GM23338 (cell line): ENCODE measurements at regions not wholly inside any gene's neighbourhood (a gene's known extent, or its start where the extent isn't known, plus 50 kb on each side); places are given as distances from the start of the nearest gene placed in this dataset.
"Not testable (repeated sequence)": the region's sequence is repeated elsewhere in the genome, so short reads cannot be mapped to it uniquely, and the experiment has no call there.

Experiments
- ATAC-seq: fragments of 200-7000 bp; cut with Tn5 transposase; 3 replicates; pipeline ENCODE4 v1.9.1; 2020
- DNase-seq: peaks from one replicate; pipeline ENCODE4 v3.0.0-alpha.2; 2015; ENCODE audit warnings: low spot score
- H2AFZ ChIP-seq: fragments of 200-600 bp; sonication (generic); 2 replicates; pipeline ENCODE4 v1.8.0; 2016; ENCODE audit warnings: antibody characterized with exemption, mild to moderate bottlenecking, moderate library complexity
- H3F3A ChIP-seq: fragments of 200-600 bp; sonication (generic); replicated peaks from 2 replicates; pipeline ENCODE4 v1.8.0; 2017; ENCODE audit warnings: antibody characterized with exemption, mixed run types, low read depth
- H3K27ac ChIP-seq: fragments of 200-600 bp; sonication (generic); 2 replicates; pipeline ENCODE4 v1.6.1; 2016; ENCODE audit warnings: low read depth
- H3K27me3 ChIP-seq: fragments of 200-600 bp; sonication (generic); 2 replicates; pipeline ENCODE4 v1.8.0; 2016; ENCODE audit warnings: mild to moderate bottlenecking, mixed run types, moderate library complexity; ENCODE audit not compliant: insufficient read depth
- H3K36me3 ChIP-seq: fragments of 200-600 bp; sonication (generic); 2 replicates; pipeline ENCODE4 v1.8.0; 2016; ENCODE audit warnings: mild to moderate bottlenecking; ENCODE audit not compliant: insufficient read depth
- H3K4me1 ChIP-seq: fragments of 200-600 bp; sonication (generic); 2 replicates; pipeline ENCODE4 v1.8.0; 2016; ENCODE audit warnings: mild to moderate bottlenecking, moderate library complexity; ENCODE audit not compliant: insufficient read depth
- H3K4me2 ChIP-seq: fragments of 200-600 bp; sonication (generic); 2 replicates; pipeline ENCODE4 v1.7.1; 2017; ENCODE audit warnings: mixed run types
- H3K4me3 ChIP-seq: fragments of 200-600 bp; sonication (generic); 2 replicates; pipeline ENCODE4 v1.6.1; 2016; ENCODE audit warnings: mixed run types
- H3K79me2 ChIP-seq: fragments of 200-600 bp; sonication (generic); replicated peaks from 2 replicates; pipeline ENCODE4 v1.8.0; 2017; ENCODE audit warnings: mild to moderate bottlenecking; ENCODE audit not compliant: insufficient read depth
- H3K9me2 ChIP-seq: fragments of 200-600 bp; sonication (generic); 2 replicates; pipeline ENCODE4 v1.8.0; 2017; ENCODE audit not compliant: insufficient read depth
- H4K20me1 ChIP-seq: fragments of 200-600 bp; sonication (generic); replicated peaks from 2 replicates; pipeline ENCODE4 v1.8.0; 2017; ENCODE audit warnings: mild to moderate bottlenecking; ENCODE audit not compliant: insufficient read depth
- H3K27ac Mint-ChIP-seq: 2 replicates; pipeline ENCODE4 v1.8.0; 2020; ENCODE audit warnings: inconsistent platforms, mild to moderate bottlenecking, moderate library complexity, mixed read lengths
- H3K27me3 Mint-ChIP-seq: 3 replicates; pipeline ENCODE4 v1.8.0; 2022; ENCODE audit warnings: low read depth, mild to moderate bottlenecking, moderate library complexity, mixed read lengths, inconsistent platforms; ENCODE audit not compliant: insufficient read depth, poor library complexity
- H3K36me3 Mint-ChIP-seq: 3 replicates; pipeline ENCODE4 v1.8.0; 2021; ENCODE audit warnings: low read depth, mild to moderate bottlenecking, inconsistent platforms, moderate library complexity, mixed read lengths
- H3K4me1 Mint-ChIP-seq: 3 replicates; pipeline ENCODE4 v1.8.0; 2020; ENCODE audit warnings: mild to moderate bottlenecking, inconsistent platforms, mixed read lengths
- H3K4me3 Mint-ChIP-seq: 3 replicates; pipeline ENCODE4 v1.8.0; 2021; ENCODE audit warnings: moderate library complexity, mild to moderate bottlenecking, inconsistent platforms, mixed read lengths
- H3K9me3 Mint-ChIP-seq: 3 replicates; pipeline ENCODE4 v1.8.0; 2020; ENCODE audit warnings: moderate library complexity, mild to moderate bottlenecking, inconsistent platforms, mixed read lengths

DNA sequence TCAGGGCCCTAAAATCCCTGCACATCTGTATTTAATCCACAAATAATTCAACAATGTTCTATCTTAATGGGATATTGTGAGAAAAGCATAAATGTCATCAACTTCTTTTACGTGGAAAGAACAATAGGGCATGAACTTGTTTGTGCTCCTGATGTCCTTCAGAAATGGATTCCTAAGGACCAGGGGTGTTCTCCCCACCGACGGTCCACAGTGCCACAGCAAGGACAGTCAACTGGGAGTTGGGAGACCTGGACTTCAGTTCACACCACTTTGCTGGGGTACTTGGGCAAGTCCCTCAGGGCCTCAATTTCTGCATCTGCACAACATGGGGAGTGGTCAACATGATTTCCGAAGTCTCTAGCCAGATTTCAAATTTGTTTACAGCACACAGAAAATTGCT lies 908.4 kb downstream of the RPIA start:
- DNase-seq, H3K27ac ChIP-seq, H3K79me2 ChIP-seq, H3K27ac Mint-ChIP-seq, H3K36me3 ChIP-seq, H3K27me3 Mint-ChIP-seq, H3K4me2 ChIP-seq, H2AFZ ChIP-seq, H3K4me3 Mint-ChIP-seq, H3K27me3 ChIP-seq, H3K36me3 Mint-ChIP-seq, H4K20me1 ChIP-seq, H3K4me1 ChIP-seq, H3K9me2 ChIP-seq, H3K4me1 Mint-ChIP-seq, H3F3A ChIP-seq, H3K4me3 ChIP-seq, ATAC-seq: not testable (repeated sequence)
- H3K9me3 Mint-ChIP-seq: peaks cover 35% of the 10 kb centered on the region

DNA sequence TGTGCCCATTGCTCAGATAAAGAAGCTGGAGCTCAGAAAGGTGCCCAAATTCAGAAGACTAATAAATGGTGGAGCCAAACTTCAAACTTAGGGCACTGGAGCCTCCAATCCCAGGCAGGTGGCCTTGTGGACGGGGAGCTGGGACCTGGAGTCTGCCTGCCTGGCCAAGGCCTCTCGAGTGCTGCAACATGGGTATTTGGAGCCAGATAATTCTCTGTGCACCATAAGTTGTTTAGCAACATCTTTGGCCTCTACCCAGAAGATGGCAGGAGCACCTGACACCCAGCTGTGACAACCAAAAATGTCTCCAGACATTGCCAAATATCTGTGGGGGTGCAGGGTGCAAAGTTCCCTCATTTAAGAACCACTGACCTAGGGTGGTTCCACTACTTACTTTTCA lies 915.0 kb downstream of the RPIA start:
- not testable (repeated sequence) for H2AFZ ChIP-seq, H3K27me3 Mint-ChIP-seq, H3K4me1 Mint-ChIP-seq, H3K27ac Mint-ChIP-seq, ATAC-seq, H3K4me1 ChIP-seq, H3K9me2 ChIP-seq, H3K27ac ChIP-seq, H4K20me1 ChIP-seq, H3K4me3 ChIP-seq, H3K79me2 ChIP-seq, DNase-seq, H3F3A ChIP-seq, H3K36me3 ChIP-seq, H3K4me2 ChIP-seq, H3K4me3 Mint-ChIP-seq
- Mint-ChIP-seq H3K9me3 (peaks cover 46% of the 10 kb centered on the region), H3K36me3 (peaks cover 15% of the 10 kb centered on the region)
- peaks cover 26% of the 10 kb centered on the region for H3K27me3 ChIP-seq

GRCh38 chr2:89610207-89610926 lies 918.9 kb downstream of the RPIA start:
- not testable (repeated sequence) for H3K36me3 ChIP-seq, DNase-seq, H3K27me3 Mint-ChIP-seq, H2AFZ ChIP-seq, H3K79me2 ChIP-seq, H4K20me1 ChIP-seq, H3K4me1 Mint-ChIP-seq, ATAC-seq, H3K27ac ChIP-seq, H3K4me2 ChIP-seq, H3K4me3 ChIP-seq, H3K4me1 ChIP-seq, H3K4me3 Mint-ChIP-seq, H3K9me2 ChIP-seq, H3K27ac Mint-ChIP-seq, H3F3A ChIP-seq
- peaks cover 46% of the 10 kb centered on the region for H3K27me3 ChIP-seq
- peaks cover 56% of the 10 kb centered on the region for H3K9me3 Mint-ChIP-seq
- peaks cover 22% of the 10 kb centered on the region for H3K36me3 Mint-ChIP-seq

DNA sequence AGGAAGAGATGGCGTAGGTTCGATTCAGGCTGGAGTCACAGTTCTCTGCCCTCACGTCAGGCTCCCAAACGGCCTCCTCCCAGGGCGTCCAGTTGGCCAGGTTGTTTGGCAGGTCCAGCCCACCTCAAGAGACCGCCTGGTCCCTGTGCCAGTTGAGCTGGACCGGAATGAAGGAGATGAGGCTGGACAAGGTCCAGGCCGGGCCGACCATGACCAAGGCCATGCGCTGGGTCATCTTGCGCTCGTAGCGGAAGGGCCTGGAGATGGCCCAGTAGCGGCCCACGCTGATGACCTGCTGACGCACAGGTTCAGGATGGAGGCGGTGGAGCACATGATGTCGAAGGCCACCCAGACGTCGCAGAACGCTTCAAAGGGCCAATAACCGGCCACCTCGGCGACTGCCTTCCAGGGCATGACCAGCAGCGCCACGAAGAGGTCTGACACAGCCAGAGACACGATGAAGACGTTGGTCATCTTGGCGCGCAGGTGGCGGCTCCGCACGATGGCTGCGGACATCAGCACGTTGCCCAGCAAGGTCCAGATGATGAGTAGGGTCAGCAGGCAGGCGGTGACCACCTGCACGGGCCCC lies 919.5 kb downstream of the RPIA start:
- peak overlapping the region; percentile 83; the same call in 1 of the 2 replicates for H3K4me2 ChIP-seq
- H3K4me3 Mint-ChIP-seq: not testable (repeated sequence)
- peak; percentile 8 for DNase-seq

DNA sequence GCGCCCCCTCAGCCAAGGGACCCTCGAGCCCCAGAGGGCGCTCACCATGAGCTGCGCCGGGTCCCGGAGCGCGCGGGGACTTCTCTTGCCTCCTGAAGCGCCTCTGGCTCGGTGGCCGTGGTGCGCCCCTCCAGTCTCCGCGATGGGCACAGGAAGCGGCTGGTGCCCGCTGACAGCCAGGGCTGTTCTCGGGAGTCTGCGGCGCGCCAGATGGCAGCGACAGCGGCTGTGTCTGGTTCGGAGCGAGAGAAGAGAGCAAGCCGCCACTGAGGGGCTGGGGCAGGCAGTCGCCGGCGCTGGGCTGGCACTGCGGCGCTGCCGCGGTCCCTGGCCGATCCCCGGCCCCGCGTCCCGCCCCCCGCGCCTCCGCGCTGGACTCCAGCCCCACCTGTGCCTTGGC lies 920.2 kb downstream of the RPIA start:
- H3K79me2 ChIP-seq, H3K27me3 Mint-ChIP-seq, H3K27ac ChIP-seq, H3K36me3 ChIP-seq, H4K20me1 ChIP-seq, H2AFZ ChIP-seq, H3F3A ChIP-seq, H3K4me1 Mint-ChIP-seq, H3K27ac Mint-ChIP-seq, ATAC-seq, H3K4me1 ChIP-seq, H3K9me2 ChIP-seq, H3K4me3 Mint-ChIP-seq: not testable (repeated sequence)
- peaks cover 22% of the 10 kb centered on the region for H3K36me3 Mint-ChIP-seq
- peak overlapping the region; percentile 54 for H3K4me3 ChIP-seq
- DNase-seq: peak; percentile 17
- H3K27me3 ChIP-seq: peaks cover 46% of the 10 kb centered on the region
- peak overlapping the region; percentile 83 for H3K4me2 ChIP-seq
- peaks cover 60% of the 10 kb centered on the region for H3K9me3 Mint-ChIP-seq

More for the DNA sequence above, 919.5 kb downstream of the RPIA start:
- not testable (repeated sequence) for H3K36me3 ChIP-seq, H3K4me1 Mint-ChIP-seq, H3F3A ChIP-seq, H3K9me2 ChIP-seq, H3K27ac ChIP-seq, H3K4me1 ChIP-seq, ATAC-seq, H2AFZ ChIP-seq, H3K79me2 ChIP-seq, H4K20me1 ChIP-seq, H3K27me3 Mint-ChIP-seq, H3K27ac Mint-ChIP-seq
- H3K4me3 ChIP-seq: peak overlapping the region; percentile 54
- peaks cover 46% of the 10 kb centered on the region for H3K27me3 ChIP-seq
- Mint-ChIP-seq H3K36me3 (peaks cover 22% of the 10 kb centered on the region), H3K9me3 (peaks cover 60% of the 10 kb centered on the region)

GRCh38 chr2:89649268-89649667 lies 957.8 kb downstream of the RPIA start:
- DNase-seq: not testable (repeated sequence)

More at GRCh38 chr2:89649268-89649667, 957.8 kb downstream of the RPIA start:
- not testable (repeated sequence) for H2AFZ ChIP-seq, H3K79me2 ChIP-seq, H3K27ac ChIP-seq, H3K36me3 Mint-ChIP-seq, H3K27me3 Mint-ChIP-seq, H3K4me1 ChIP-seq, H3K4me2 ChIP-seq, H3K27me3 ChIP-seq, H3K27ac Mint-ChIP-seq, H4K20me1 ChIP-seq, H3K4me3 Mint-ChIP-seq, ATAC-seq, H3K4me1 Mint-ChIP-seq, H3F3A ChIP-seq, H3K4me3 ChIP-seq, H3K9me2 ChIP-seq, H3K36me3 ChIP-seq
- peaks cover 39% of the 10 kb centered on the region for H3K9me3 Mint-ChIP-seq
